MM.1S (cell line): ENCODE measurements at regions not wholly inside any gene's neighbourhood (a gene's known extent, or its start where the extent isn't known, plus 50 kb on each side); places are given as distances from the start of the nearest gene placed in this dataset.

ENCODE experiments used
- DNase-seq: peaks from one replicate; pipeline ENCODE4 v3.0.0-alpha.2; 2015
- H2AFZ ChIP-seq: fragments of 300-600 bp; sonication (generic); 2 replicates; pipeline ENCODE4 v1.6.0; 2016; ENCODE audit warnings: antibody characterized with exemption, low read length
- H3F3A ChIP-seq: fragments of 300-600 bp; sonication (generic); 2 replicates; pipeline ENCODE4 v1.6.1; 2016; ENCODE audit warnings: mild to moderate bottlenecking, antibody characterized with exemption, low read length, moderate library complexity, mixed read lengths; ENCODE audit not compliant: insufficient read depth
- H3K27ac ChIP-seq: fragments of 300-600 bp; sonication (generic); 2 replicates; pipeline ENCODE4 v1.5.1; 2016; ENCODE audit warnings: mild to moderate bottlenecking, low read length
- H3K27me3 ChIP-seq: fragments of 300-600 bp; sonication (generic); replicated peaks from 2 replicates; pipeline ENCODE4 v1.6.0; 2016; ENCODE audit warnings: low read length; ENCODE audit not compliant: insufficient read depth
- H3K36me3 ChIP-seq: fragments of 300-600 bp; sonication (generic); replicated peaks from 2 replicates; pipeline ENCODE4 v1.6.1; 2016; ENCODE audit warnings: mild to moderate bottlenecking, low read length, mixed read lengths; ENCODE audit not compliant: insufficient read depth
- H3K4me1 ChIP-seq: fragments of 300-600 bp; sonication (generic); 2 replicates; pipeline ENCODE4 v1.6.1; 2016; ENCODE audit warnings: low read length, mixed read lengths
- H3K4me2 ChIP-seq: fragments of 300-600 bp; sonication (generic); 2 replicates; pipeline ENCODE4 v1.6.0; 2016; ENCODE audit warnings: low read depth, low read length
- H3K4me3 ChIP-seq: fragments of 300-600 bp; sonication (generic); 2 replicates; pipeline ENCODE4 v1.5.1; 2016; ENCODE audit warnings: low read length, mixed read lengths
- H3K79me2 ChIP-seq: fragments of 300-600 bp; sonication (generic); 2 replicates; pipeline ENCODE4 v1.6.1; 2016; ENCODE audit warnings: mixed run types, low read length, mixed read lengths
- H3K9ac ChIP-seq: fragments of 300-600 bp; sonication (generic); 2 replicates; pipeline ENCODE4 v1.6.1; 2016; ENCODE audit warnings: low read length, mixed read lengths
- H3K9me2 ChIP-seq: fragments of 300-600 bp; sonication (generic); replicated peaks from 2 replicates; pipeline ENCODE4 v1.6.1; 2016; ENCODE audit warnings: mild to moderate bottlenecking, low read length, mixed read lengths; ENCODE audit not compliant: insufficient read depth
- H3K9me3 ChIP-seq: fragments of 300-600 bp; sonication (generic); replicated peaks from 2 replicates; pipeline ENCODE4 v1.6.1; 2016; ENCODE audit warnings: mild to moderate bottlenecking, low read length, mixed read lengths; ENCODE audit not compliant: insufficient read depth
- H4K20me1 ChIP-seq: fragments of 300-600 bp; sonication (generic); 2 replicates; pipeline ENCODE4 v1.6.1; 2016; ENCODE audit warnings: mild to moderate bottlenecking, low read length, moderate library complexity, mixed read lengths; ENCODE audit not compliant: insufficient read depth
- EZH2 ChIP-seq: fragments of 300-600 bp; sonication (generic); optimal IDR thresholded peaks from 2 replicates; pipeline ENCODE3; 2017; ENCODE audit warnings: low read depth, mild to moderate bottlenecking, antibody characterized with exemption, low read length, mixed read lengths
- EZH2phosphoT487 ChIP-seq: fragments of 300-600 bp; sonication (generic); IDR thresholded peaks from 2 replicates; pipeline ENCODE4 v1.6.1; 2018; ENCODE audit warnings: antibody characterized with exemption, low read length
- TF ChIP-seq, protein P1 (sequence below): fragments of 300-600 bp; sonication (generic); IDR thresholded peaks from 2 replicates; pipeline ENCODE4 v1.5.1; 2016; ENCODE audit warnings: antibody characterized with exemption, low read length, mixed read lengths

DNA sequence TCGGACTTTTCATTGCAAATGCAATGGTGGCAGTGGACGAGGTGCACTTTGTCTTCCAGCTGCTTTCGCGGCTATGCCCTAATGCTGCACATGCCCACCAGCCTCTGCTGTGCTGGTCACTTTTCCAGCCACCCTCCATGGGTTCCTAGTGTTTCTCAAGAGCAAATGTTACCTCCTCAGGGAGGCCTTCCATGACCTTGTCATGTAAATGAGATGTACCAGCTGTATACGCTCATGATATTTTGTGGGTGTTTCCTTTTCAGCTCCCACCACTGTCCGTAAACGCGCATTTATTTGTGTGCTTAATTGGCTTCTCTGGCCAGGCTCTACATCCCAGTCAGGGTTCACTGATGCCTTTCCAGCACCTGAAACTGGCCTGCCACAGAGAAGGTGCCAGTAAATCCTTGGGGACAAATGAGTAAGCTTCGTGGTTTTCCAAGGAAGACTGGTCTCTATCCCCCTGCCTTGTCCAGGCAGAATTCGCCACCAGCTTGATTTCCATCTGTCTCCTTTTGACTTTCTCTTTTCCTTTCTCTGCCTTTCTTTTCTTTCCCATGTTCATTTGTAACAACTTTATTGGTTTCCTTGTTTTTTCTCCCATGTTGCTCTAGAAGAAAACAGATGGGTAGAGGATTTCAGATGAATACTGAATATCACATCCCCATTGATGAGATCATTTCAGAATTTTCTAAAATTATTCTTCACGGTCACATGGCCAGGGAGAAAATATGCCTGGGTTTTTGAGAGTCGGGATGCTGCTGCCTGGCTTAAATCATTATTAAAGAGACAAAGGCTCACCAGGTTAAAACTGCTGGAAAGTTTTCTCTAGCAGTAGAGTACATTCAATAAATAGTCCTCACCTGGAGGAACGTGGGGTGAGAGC is 82.5 kb downstream of the CHST2 start:
- H2AFZ ChIP-seq: no peak overlapping the region
- no peak overlapping the region for H3K9ac ChIP-seq
- no peak for DNase-seq
- TF ChIP-seq EZH2 (no peak), EZH2phosphoT487 (no peak)
- TF ChIP-seq, protein P1, sequence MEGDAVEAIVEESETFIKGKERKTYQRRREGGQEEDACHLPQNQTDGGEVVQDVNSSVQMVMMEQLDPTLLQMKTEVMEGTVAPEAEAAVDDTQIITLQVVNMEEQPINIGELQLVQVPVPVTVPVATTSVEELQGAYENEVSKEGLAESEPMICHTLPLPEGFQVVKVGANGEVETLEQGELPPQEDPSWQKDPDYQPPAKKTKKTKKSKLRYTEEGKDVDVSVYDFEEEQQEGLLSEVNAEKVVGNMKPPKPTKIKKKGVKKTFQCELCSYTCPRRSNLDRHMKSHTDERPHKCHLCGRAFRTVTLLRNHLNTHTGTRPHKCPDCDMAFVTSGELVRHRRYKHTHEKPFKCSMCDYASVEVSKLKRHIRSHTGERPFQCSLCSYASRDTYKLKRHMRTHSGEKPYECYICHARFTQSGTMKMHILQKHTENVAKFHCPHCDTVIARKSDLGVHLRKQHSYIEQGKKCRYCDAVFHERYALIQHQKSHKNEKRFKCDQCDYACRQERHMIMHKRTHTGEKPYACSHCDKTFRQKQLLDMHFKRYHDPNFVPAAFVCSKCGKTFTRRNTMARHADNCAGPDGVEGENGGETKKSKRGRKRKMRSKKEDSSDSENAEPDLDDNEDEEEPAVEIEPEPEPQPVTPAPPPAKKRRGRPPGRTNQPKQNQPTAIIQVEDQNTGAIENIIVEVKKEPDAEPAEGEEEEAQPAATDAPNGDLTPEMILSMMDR: no peak
- no peak overlapping the region for H3K4me3 ChIP-seq
- no peaks in the 10 kb centered on the region for H3K9me3 ChIP-seq
- no peaks in the 10 kb centered on the region for H3K79me2 ChIP-seq
- H3K27me3 ChIP-seq: no peaks in the 10 kb centered on the region
- H3K9me2 ChIP-seq: no peaks in the 10 kb centered on the region
- no peak overlapping the region for H3K4me2 ChIP-seq
- no peak overlapping the region for H3K27ac ChIP-seq
- H4K20me1 ChIP-seq: no peaks in the 10 kb centered on the region
- peaks cover 3% of the 10 kb centered on the region for H3K4me1 ChIP-seq
- H3K36me3 ChIP-seq: no peaks in the 10 kb centered on the region
- H3F3A ChIP-seq: 0 out of 2 replicates have a peak, but pooled peaks cover 2% of the 10 kb centered on the region

DNA sequence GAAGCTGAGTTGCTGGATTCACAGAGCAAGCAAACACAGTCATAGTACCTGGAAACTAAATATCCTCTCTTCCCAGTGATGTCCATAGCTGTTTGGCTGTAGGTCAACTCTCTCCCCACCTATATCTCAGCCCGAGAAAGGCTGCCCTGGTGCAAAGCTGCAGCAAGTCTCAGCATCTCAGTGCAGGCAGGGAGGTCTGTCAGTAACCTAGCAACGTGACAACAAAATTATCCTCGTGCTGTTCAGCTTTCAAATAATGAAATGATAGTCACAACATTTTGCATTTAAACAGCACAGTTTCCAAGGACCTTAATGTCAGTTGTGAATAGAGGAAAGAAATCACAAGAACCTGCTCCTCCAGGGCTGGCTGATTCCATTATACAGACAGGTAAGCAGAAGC is 83.6 kb downstream of the CHST2 start:
- Histone ChIP-seq H4K20me1 (no peaks in the 10 kb centered on the region), H3F3A (0 out of 2 replicates have a peak, but pooled peaks cover 2% of the 10 kb centered on the region), H3K9me2 (no peaks in the 10 kb centered on the region), H2AFZ (no peak overlapping the region), H3K79me2 (no peaks in the 10 kb centered on the region), H3K4me2 (no peak overlapping the region), H3K36me3 (no peaks in the 10 kb centered on the region), H3K4me1 (peaks cover 14% of the 10 kb centered on the region), H3K27ac (no peak overlapping the region), H3K4me3 (no peak overlapping the region), H3K9ac (no peak overlapping the region), H3K9me3 (no peaks in the 10 kb centered on the region), H3K27me3 (no peaks in the 10 kb centered on the region)
- TF ChIP-seq EZH2phosphoT487 (no peak), EZH2 (no peak)
- TF ChIP-seq, protein P1: no peak
- DNase-seq: no peak

DNA sequence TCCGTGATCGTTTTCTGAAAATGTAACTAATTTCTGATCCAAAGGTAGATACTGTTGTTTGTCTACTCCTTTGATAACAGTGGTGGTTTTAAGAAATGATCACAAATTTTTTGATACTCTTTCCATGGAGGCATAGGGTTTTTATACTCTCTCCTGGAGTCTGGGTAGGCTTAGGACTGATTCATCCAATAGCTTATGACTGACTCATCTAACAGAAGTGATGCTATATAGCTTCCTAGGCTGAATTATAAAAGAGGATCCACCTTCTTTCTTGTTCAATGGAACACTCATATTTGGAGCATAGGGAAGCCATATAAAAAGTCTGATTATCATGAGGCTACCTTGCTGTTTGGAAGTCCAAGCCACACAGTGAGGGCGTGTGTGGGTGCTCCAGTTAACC is 84.3 kb downstream of the CHST2 start:
- H3K9ac ChIP-seq: no peak overlapping the region

More for the DNA sequence above, 84.3 kb downstream of the CHST2 start:
- H3K4me1 ChIP-seq: peaks cover 15% of the 10 kb centered on the region
- no peak for DNase-seq
- TF ChIP-seq, protein P1: no peak
- TF ChIP-seq EZH2phosphoT487: no peak
- no peak for TF ChIP-seq EZH2
- H3K36me3 ChIP-seq: no peaks in the 10 kb centered on the region
- H3K4me2 ChIP-seq: no peak overlapping the region
- no peak overlapping the region for H3K27ac ChIP-seq
- no peaks in the 10 kb centered on the region for H3K79me2 ChIP-seq
- no peaks in the 10 kb centered on the region for H3K9me3 ChIP-seq
- H3K27me3 ChIP-seq: no peaks in the 10 kb centered on the region
- no peak overlapping the region for H3K4me3 ChIP-seq
- H3F3A ChIP-seq: 0 out of 2 replicates have a peak, but pooled peaks cover 2% of the 10 kb centered on the region
- no peak overlapping the region for H2AFZ ChIP-seq
- H3K9me2 ChIP-seq: no peaks in the 10 kb centered on the region
- H4K20me1 ChIP-seq: no peaks in the 10 kb centered on the region
